GM12873 (cell line): ENCODE measurements at regions not wholly inside any gene's neighbourhood (a gene's known extent, or its start where the extent isn't known, plus 50 kb on each side); places are given as distances from the start of the nearest gene placed in this dataset.

Experiments
- CTCF ChIP-seq: IDR thresholded peaks from 2 replicates; pipeline ENCODE4 v1.5.1; 2012; ENCODE audit warnings: low read depth, mild to moderate bottlenecking, moderate library complexity, low read length, control low read depth; ENCODE audit not compliant: insufficient read depth; ENCODE audit errors: missing control alignments

GRCh38 chr9:18012170-18012569, 433.3 kb downstream of the SH3GL2 start:
- TF ChIP-seq CTCF, result no peak

GRCh38 chr9:18014556-18014955, 435.7 kb downstream of the SH3GL2 start:
- TF ChIP-seq CTCF, result no peak

GRCh38 chr9:18015116-18015515, 436.2 kb downstream of the SH3GL2 start:
- no peak for TF ChIP-seq CTCF

GRCh38 chr9:18017136-18017535, 438.3 kb downstream of the SH3GL2 start:
- no peak for TF ChIP-seq CTCF

- no peak for TF ChIP-seq CTCF
Measured at GRCh38 chr9:18018221-18018620, 439.4 kb downstream of the SH3GL2 start.

- no peak for TF ChIP-seq CTCF
Measured at GRCh38 chr9:18018661-18019060, 439.8 kb downstream of the SH3GL2 start.

GRCh38 chr9:18020121-18020745, 441.4 kb downstream of the SH3GL2 start:
- no peak for TF ChIP-seq CTCF
